ENCODE measurements at regions not wholly inside any gene's neighbourhood (a gene's known extent, or its start where the extent isn't known, plus 50 kb on each side); places are given as distances from the start of the nearest gene placed in this dataset.

DNA sequence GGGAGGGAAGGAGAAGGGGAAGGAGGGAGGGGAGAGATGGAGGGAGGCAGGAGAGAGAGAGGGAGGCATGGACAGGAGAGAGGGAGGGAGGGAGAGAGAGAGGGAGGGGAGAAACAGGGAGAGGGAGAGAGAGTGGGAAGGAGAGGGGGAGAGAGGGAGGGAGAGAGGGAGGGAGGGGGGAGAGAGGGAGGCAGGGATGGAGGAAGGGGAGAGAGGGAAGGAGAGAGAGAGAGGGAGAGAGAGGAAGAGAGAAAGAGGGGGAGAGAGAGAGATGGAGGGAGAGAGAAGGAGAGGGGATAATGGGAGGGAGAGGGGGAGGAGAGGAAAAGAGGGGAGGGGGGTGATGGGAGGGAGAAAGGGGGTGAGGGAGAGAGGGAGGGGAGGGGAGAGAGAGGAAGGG lies 86.8 kb upstream of the VSTM2B start:
- no peak for DNase-seq (ENCODE audit: low read depth)
- TF ChIP-seq, protein P1, sequence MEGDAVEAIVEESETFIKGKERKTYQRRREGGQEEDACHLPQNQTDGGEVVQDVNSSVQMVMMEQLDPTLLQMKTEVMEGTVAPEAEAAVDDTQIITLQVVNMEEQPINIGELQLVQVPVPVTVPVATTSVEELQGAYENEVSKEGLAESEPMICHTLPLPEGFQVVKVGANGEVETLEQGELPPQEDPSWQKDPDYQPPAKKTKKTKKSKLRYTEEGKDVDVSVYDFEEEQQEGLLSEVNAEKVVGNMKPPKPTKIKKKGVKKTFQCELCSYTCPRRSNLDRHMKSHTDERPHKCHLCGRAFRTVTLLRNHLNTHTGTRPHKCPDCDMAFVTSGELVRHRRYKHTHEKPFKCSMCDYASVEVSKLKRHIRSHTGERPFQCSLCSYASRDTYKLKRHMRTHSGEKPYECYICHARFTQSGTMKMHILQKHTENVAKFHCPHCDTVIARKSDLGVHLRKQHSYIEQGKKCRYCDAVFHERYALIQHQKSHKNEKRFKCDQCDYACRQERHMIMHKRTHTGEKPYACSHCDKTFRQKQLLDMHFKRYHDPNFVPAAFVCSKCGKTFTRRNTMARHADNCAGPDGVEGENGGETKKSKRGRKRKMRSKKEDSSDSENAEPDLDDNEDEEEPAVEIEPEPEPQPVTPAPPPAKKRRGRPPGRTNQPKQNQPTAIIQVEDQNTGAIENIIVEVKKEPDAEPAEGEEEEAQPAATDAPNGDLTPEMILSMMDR (IDR thresholded peaks at IDR 0.05; ENCODE audit: insufficient read depth, low read depth, low read length, missing control alignments): no peak
- H3K4me3 ChIP-seq (ENCODE audit: low read depth, low read length): no peak overlapping the region

DNA sequence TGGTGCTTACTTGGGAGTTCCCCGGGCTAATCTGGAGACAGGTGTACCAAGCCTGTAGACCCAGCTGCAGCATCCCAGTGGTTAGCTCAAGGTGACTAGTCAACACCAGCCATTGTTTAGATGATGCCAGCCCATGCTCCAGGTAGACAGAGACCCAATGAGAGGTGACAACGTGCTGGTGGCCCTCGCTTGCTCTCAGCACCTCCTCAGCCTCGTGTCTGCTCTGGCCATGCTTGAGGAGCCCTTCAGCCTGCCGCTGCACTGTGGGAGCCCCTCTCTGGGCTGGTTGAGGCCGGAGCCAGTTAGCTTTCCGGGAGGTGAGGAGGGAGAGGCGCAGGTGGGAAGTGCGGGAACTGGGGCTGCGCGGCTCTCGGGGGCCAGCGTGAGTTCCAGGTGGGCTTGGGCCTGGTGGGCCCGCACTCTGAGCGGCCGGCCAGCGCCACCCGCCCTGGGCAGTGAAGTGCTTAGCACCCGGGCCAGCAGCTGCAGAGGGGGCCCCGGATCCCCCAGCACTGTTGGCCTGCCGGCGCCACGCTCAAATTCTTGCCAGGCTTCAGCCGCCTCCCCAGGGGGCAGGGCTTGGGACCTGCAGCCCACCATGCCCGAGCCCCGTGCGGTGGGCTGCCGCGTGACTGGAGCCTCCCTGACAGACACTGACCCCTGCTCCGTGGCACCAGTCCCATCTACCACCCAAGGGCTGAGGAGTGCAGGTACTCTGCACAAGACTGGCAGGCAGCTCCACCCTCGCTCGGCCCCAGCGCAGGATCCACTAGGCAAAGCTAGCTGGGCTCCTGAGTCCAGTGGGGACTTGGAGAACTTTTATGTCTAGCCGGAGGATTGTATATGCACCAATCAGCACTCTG lies 85.9 kb upstream of the VSTM2B start:
- H3K4me3 ChIP-seq (ENCODE audit: low read depth, low read length): no peak overlapping the region
- no peak for DNase-seq (ENCODE audit: low read depth)
- TF ChIP-seq, protein P1 (IDR thresholded peaks at IDR 0.05; ENCODE audit: insufficient read depth, low read depth, low read length, missing control alignments): no peak

DNA sequence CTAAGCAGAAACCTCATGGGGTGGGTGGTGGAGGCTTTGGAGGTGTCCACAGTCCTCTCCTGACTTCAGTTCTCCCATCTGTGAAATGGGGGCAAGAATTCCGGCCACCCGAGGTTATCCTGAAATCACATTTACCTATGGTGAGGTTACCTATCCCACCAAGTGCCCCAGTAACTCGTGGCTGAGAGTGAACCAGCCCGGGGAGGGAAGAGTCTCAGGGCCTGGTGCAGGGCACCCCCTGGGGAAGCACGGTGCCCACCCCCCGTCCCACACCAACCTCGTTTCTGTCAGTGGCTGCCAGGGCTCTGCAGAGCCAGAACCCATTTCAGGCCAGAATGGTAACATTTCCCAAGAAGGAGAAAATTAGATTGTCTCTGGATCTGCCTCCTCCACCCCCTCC lies 83.7 kb upstream of the VSTM2B start:
- TF ChIP-seq, protein P1 (IDR thresholded peaks at IDR 0.05; ENCODE audit: insufficient read depth, low read depth, low read length, missing control alignments): no peak
- no peak overlapping the region for H3K4me3 ChIP-seq (ENCODE audit: low read depth, low read length)
- DNase-seq (ENCODE audit: low read depth): no peak

DNA sequence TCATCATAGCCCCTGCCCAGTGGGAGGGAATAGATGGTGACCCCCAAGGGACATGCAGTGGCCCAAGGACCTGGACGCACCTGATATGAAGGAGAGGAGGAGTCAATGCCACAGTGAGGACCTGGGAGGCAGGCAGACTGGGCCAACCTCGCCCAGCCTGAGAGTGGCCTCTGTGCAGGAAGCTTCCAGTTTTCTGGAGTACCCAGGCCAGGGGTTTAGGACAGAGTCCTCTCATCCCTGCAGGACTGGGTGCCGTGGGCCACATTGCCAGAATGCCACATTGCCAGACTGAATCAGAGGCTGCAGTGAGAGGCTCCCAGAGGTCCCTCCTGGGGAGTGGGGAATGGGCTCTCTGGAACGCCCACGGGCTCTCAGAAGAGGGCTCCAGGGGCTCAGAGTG lies 82.9 kb upstream of the VSTM2B start:
- DNase-seq (ENCODE audit: low read depth): no peak
- H3K4me3 ChIP-seq (ENCODE audit: low read depth, low read length): no peak overlapping the region
- TF ChIP-seq, protein P1 (IDR thresholded peaks at IDR 0.05; ENCODE audit: insufficient read depth, low read depth, low read length, missing control alignments): no peak

DNA sequence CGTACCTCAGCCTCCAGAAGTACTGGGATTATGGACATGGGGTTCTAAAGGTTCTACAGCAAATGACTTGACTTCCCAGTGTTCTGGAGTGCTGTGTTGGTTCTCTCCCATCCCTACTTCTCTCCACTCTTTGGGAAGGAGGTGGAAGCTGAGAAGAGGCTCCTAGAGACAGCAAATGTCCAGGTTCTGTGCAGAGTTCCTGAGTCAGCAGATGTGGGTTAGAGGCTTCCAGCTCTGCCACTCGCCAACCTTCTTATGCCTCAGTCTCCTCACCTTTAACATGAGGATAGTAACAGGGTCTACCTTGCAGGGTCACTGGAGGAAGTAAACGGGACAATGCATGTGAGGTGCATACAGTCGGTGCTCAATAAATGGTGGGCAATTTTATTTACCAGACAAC lies 80.5 kb upstream of the VSTM2B start:
- DNase-seq (ENCODE audit: low read depth): no peak
- no peak overlapping the region for H3K4me3 ChIP-seq (ENCODE audit: low read depth, low read length)
- TF ChIP-seq, protein P1 (IDR thresholded peaks at IDR 0.05; ENCODE audit: insufficient read depth, low read depth, low read length, missing control alignments): no peak

DNA sequence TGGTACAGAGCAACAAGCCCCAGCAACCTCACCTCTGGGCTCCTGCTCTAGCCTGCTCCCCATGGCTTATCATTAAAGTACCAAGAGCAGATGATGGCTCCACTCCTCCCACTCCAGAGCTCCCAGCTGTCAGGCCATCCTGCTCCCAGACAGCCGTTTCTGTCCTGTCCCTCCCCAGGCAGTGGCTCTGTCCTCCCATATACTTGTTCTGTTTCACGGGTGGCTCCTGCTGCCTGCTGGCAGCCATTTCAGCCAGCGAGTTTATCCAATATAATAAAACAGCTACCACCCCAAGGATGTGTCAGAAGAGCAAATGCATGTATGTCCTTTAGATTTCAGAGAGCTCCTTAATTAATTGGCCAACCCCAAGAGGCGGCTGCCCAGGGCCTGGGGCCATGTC lies 79.4 kb upstream of the VSTM2B start:
- DNase-seq (ENCODE audit: low read depth): no peak
- TF ChIP-seq, protein P1 (IDR thresholded peaks at IDR 0.05; ENCODE audit: insufficient read depth, low read depth, low read length, missing control alignments): no peak
- no peak overlapping the region for H3K4me3 ChIP-seq (ENCODE audit: low read depth, low read length)

DNA sequence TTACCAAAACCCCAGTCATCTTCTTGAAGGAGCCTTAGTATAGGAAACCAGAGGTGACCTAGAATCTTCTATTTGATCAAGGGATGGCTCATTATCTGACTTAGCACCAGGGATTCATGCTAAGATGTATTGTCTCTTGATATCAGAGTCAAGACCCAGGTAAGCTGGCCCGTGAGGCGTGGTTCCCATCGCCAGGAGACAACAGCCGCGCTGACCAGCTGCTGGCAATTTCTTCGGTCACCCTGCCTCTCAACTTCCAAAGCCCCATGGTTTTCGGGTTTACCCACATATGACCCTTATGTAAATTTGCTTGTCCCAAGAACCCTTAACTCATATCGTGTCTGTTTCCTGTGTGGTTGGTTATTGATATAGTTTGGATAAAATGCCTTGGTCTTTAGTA lies 77.7 kb upstream of the VSTM2B start:
- no peak overlapping the region for H3K4me3 ChIP-seq (ENCODE audit: low read depth, low read length)
- no peak for DNase-seq (ENCODE audit: low read depth)
- TF ChIP-seq, protein P1 (IDR thresholded peaks at IDR 0.05; ENCODE audit: insufficient read depth, low read depth, low read length, missing control alignments): no peak

All from GM12865 (cell line).